ENCODE measurements at regions not wholly inside any gene's neighbourhood (a gene's known extent, or its start where the extent isn't known, plus 50 kb on each side); places are given as distances from the start of the nearest gene placed in this dataset.
"Not testable (repeated sequence)": the region's sequence is repeated elsewhere in the genome, so short reads cannot be mapped to it uniquely, and the experiment has no call there.

GRCh38 chr6:51060262-51060762, 241.6 kb downstream of the TFAP2B start:
- DNase-seq (ENCODE audit: low read depth), result no peak

- peak; percentile 16 for DNase-seq (ENCODE audit: low read depth)
These were observed 243.6 kb downstream of the TFAP2B start for GRCh38 chr6:51062166-51062722.

GRCh38 chr6:51077821-51078518, 259.3 kb downstream of the TFAP2B start:
- DNase-seq (ENCODE audit: low read depth), result no peak

DNA sequence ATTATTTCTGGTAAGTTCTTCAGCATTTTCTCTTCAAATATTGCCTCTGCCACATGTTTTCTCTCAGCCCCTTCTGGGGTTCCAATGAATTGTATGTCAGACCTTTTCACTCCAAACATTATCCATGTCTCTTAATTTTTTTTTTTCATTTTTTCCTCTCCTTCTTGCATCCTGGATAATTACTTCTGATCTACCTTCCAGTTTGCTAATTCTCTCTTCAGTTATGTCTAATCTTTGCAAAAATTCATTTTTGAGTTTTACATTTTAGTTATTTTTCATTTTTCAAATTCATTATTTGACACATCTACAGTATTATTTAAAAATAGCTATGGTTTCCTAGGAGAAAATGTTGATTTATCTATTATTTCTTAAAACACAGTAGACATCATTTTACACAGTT, 271.7 kb downstream of the TFAP2B start:
- no peak for DNase-seq (ENCODE audit: low read depth)

GRCh38 chr6:51093871-51094270, 275.2 kb downstream of the TFAP2B start:
- DNase-seq (ENCODE audit: low read depth), result no peak

DNA sequence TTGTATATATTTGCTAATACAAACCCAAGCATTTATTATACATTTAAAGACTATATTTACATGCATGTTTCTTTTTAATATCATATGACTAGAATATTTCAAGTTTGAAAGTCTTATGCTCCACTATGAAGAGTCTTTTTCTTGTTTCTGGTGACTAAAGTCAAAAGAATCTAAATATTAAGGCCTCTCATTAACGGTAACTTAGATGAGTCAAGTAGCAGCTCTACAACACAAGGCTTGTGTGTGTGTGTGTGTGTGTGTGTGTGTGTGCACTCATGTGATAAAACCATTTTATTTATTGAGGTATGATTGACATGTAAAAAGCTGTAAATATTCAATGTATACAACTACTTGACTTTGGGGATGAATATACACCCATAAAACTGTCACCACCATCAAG, 275.6 kb downstream of the TFAP2B start:
- DNase-seq (ENCODE audit: low read depth), result no peak

- no peak for DNase-seq (ENCODE audit: low read depth)
These were observed 279.6 kb downstream of the TFAP2B start for GRCh38 chr6:51098246-51098645.

- peak; percentile 79 for DNase-seq (ENCODE audit: low read depth)
These were observed 280.1 kb downstream of the TFAP2B start for GRCh38 chr6:51098791-51099190.

DNA sequence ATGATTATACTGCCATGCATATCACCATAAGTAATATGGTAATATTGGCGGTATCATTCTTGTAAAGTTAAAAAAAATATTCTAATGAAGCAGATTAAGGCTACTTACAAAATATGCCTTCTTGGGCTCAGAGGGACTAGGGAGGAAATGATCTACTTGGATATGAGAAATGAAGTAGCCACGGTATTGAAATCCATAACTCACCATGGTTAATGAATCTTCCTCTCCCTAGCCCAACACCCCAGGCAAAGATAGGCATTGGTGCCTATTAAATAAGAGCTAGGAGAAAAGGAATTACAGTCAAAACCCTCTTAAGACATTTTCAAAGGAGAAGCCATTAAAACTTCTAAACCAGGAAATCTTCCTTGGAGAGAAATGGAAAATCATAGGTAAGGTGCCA, 280.5 kb downstream of the TFAP2B start:
- DNase-seq (ENCODE audit: low read depth), result no peak

DNA sequence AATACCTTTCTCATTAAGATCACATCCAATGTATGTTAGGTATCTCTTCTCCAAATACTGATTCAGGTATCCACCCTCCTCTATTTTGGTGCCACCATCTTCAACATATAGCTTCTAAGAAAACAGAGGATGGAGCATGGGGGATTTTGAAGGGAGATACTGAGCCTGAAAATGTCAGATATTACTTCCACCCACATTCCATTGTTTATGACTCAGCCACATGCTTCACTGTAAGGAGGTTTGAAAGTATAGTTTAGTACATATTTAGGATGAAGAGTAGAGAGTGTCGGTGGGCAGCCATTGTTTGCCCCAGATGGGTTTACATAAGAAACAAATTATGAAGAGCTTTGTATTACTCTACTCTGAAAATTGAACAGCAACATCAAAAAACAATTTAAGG, 286.7 kb downstream of the TFAP2B start:
- DNase-seq (ENCODE audit: low read depth), result peak; percentile 58

GRCh38 chr6:51107769-51108203, 289.1 kb downstream of the TFAP2B start:
- DNase-seq (ENCODE audit: low read depth), result no peak

GRCh38 chr6:51108563-51109234, 290.0 kb downstream of the TFAP2B start:
- peak; percentile 50 for DNase-seq (ENCODE audit: low read depth)

GRCh38 chr6:51112731-51113130, 294.1 kb downstream of the TFAP2B start:
- DNase-seq (ENCODE audit: low read depth), result peak; percentile 60

DNA sequence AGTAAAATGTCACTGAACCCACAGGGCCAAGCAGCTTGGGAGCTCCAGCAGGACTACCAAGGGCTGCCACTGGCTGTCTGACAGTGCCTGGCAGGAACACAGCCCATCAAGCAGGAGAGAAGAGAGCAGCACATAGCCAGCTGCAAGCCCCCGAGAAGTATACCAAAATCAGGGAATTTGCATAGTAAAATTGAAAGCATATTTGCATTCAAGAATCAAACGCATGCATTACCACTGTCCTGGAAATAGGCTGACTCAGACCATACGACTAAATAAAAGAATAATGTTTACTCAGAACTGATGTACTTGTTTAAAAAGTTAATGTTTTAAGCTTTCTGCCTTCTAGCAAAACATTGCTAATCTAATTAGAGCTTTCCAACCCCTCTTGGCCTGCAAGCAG, 298.1 kb downstream of the TFAP2B start:
- DNase-seq (ENCODE audit: low read depth), result no peak

GRCh38 chr6:51118792-51119191, 300.1 kb downstream of the TFAP2B start:
- no peak for DNase-seq (ENCODE audit: low read depth)

GRCh38 chr6:51120016-51120415, 301.3 kb downstream of the TFAP2B start:
- DNase-seq (ENCODE audit: low read depth), result peak; percentile 70

DNA sequence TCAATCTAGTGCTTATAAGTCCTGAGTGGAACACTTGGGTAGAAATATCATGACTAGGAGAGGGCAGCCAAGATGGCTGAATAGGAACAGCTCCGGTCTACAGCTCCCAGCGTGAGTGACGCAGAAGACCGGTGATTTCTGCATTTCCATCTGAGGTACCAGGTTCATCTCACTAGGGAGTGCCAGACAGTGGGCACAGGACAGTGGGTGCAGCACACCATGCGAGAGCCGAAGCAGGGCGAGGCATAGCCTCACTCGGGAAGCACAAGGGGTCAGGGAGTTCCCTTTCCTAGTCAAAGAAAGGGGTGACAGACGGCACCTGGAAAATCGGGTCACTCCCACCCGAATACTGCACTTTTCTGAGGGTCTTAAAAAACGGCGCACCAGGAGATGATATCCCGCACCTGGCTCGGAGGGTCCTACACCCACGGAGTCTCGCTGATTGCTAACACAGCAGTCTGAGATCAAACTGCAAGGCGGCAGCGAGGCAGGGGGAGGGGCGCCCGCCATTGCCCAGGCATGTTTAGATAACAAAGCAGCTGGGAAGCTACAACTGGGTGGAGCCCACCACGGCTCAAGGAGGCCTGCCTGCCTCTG, 302.8 kb downstream of the TFAP2B start:
- DNase-seq (ENCODE audit: low read depth), result not testable (repeated sequence)

- no peak for DNase-seq (ENCODE audit: low read depth)
These were observed 310.4 kb downstream of the TFAP2B start for GRCh38 chr6:51129043-51129442.

DNA sequence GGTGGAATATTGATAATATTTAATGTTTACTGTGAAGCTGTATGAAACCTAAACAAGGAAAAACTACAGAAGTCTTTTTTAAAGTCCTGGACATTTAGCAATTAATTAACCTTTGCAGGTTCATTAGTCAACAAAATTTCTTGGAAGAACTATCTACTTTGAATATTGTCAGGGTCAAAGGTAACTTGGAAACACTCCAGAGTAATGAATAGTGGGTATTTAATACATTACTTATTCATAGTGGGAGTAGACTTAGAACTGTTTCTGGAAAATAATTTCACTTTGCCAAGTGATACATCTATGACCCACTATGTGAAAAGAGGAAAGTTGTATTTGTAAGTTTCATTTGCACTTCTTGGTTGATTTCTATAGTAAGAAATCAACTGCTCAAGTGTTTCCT, 319.1 kb downstream of the TFAP2B start:
- DNase-seq (ENCODE audit: low read depth), result no peak

DNA sequence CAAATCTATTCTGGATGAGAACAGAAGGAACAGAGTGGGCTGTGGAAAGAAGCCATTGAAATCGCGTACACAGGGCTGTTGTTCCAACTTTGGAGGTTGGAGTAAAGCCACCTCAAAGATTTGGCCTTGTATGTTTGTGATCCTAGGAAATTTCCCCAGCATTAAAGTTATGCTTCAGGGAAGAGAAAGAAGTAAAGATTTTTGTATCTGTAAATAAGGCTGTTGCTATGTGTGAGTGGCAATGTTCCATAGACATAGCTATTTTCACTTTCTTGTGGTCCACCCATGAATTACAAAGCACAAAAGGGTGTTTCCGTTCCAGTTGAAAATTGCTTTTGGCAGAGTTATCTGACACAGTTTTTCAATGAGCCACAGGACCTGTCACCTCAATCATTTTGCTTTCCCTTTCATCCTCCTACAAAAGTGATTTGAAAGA, 321.3 kb downstream of the TFAP2B start:
- DNase-seq (ENCODE audit: low read depth), result no peak

DNA sequence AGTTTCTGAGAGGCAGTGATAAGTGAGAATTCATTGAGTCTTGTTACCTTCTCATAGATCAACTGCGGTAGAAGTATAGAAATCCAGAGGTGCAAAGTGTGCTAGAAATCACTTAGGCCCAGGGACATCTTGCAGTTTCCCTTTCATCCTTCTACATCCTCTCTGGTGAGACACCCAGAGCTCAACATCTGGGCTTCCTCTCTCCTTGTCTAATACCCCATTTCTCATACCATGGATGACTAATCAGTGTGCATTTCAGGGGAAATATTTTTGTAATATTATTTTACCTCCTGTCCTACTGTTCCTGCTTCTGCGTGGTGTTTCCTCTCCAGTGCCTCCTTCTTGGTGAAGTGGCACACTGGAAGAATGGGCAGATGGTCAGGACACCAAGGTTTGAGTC, 322.4 kb downstream of the TFAP2B start:
- peak; percentile 29 for DNase-seq (ENCODE audit: low read depth)

- DNase-seq (ENCODE audit: low read depth), result peak; percentile 5
These were observed 329.1 kb downstream of the TFAP2B start for GRCh38 chr6:51147756-51148155.

GRCh38 chr6:51152594-51152993, 333.9 kb downstream of the TFAP2B start:
- DNase-seq (ENCODE audit: low read depth), result no peak
